Nephron progenitor cell (in vitro differentiated cells): ENCODE measurements at regions not wholly inside any gene's neighbourhood (a gene's known extent, or its start where the extent isn't known, plus 50 kb on each side); places are given as distances from the start of the nearest gene placed in this dataset.
A peak's percentile ranks its signal among the peaks of the same experiment; 100 is the strongest.

ENCODE experiments used
- DNase-seq: peaks from one replicate; pipeline ENCODE4 v3.0.0; 2021
- H3K27ac Mint-ChIP-seq: 2 replicates; pipeline ENCODE4 v1.8.0; 2021; ENCODE audit warnings: mild to moderate bottlenecking, moderate library complexity, mixed read lengths
- H3K27me3 Mint-ChIP-seq: 2 replicates; pipeline ENCODE4 v1.8.0; 2021; ENCODE audit warnings: mild to moderate bottlenecking, low read depth, mixed read lengths; ENCODE audit not compliant: poor library complexity
- H3K36me3 Mint-ChIP-seq: 2 replicates; pipeline ENCODE4 v1.8.0; 2021; ENCODE audit warnings: low read depth, mixed read lengths
- H3K4me1 Mint-ChIP-seq: 2 replicates; pipeline ENCODE4 v1.8.0; 2021; ENCODE audit warnings: mixed read lengths
- H3K4me3 Mint-ChIP-seq: 2 replicates; pipeline ENCODE4 v1.8.0; 2021; ENCODE audit warnings: mild to moderate bottlenecking, moderate library complexity, mixed read lengths
- H3K9me3 Mint-ChIP-seq: 2 replicates; pipeline ENCODE4 v1.8.0; 2021; ENCODE audit warnings: mild to moderate bottlenecking, moderate library complexity, mixed read lengths
- TF ChIP-seq, protein P1 (sequence below): fragments of 200-600 bp; sonication (generic); IDR thresholded peaks from 2 replicates; pipeline ENCODE4 v1.5.0; 2021; ENCODE audit warnings: antibody characterized with exemption

DNA sequence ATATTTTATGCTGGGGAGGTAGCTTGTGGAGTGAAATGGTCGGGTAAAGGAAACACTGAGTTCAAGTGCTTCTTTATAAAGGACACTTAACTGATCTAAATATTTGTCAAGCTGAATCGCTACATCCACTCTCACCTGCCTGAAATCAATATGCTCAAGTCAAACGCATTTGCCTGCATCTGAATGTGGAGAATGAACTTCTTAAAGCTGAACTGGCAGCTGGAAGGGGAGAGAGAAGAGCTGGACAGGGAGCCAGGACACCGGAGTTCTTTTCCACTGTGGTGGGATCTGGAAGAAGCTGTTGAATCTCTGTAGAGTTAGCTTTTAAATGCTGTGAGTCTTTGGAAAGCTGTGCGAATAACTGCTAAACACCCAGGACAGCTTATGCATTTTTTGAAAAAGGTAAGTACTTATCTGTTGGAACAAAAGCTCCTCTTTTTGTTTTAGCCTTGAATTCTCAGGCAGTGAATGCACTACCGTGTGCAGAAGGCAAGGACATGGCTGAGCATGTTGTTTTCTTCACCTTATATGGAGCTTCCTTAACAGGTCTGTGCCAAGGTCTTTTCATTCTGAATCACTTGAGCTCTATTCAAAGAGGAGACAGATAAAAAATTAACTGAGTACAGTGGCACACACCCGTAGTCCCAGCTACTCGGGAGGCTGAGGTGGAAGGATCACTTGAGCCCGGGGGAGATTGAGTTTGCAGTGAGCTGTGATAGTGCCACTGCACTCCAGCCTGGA, 74.2 kb upstream of the KLF7 start:
- H3K27me3 Mint-ChIP-seq: peaks cover 3% of the 10 kb centered on the region
- H3K9me3 Mint-ChIP-seq: no peaks in the 10 kb centered on the region
- no peak overlapping the region for H3K4me3 Mint-ChIP-seq
- DNase-seq: no peak
- TF ChIP-seq, protein P1, sequence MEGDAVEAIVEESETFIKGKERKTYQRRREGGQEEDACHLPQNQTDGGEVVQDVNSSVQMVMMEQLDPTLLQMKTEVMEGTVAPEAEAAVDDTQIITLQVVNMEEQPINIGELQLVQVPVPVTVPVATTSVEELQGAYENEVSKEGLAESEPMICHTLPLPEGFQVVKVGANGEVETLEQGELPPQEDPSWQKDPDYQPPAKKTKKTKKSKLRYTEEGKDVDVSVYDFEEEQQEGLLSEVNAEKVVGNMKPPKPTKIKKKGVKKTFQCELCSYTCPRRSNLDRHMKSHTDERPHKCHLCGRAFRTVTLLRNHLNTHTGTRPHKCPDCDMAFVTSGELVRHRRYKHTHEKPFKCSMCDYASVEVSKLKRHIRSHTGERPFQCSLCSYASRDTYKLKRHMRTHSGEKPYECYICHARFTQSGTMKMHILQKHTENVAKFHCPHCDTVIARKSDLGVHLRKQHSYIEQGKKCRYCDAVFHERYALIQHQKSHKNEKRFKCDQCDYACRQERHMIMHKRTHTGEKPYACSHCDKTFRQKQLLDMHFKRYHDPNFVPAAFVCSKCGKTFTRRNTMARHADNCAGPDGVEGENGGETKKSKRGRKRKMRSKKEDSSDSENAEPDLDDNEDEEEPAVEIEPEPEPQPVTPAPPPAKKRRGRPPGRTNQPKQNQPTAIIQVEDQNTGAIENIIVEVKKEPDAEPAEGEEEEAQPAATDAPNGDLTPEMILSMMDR: no peak
- no peaks in the 10 kb centered on the region for H3K36me3 Mint-ChIP-seq
- peaks cover 15% of the 10 kb centered on the region for H3K4me1 Mint-ChIP-seq
- H3K27ac Mint-ChIP-seq: peak overlapping the region; percentile 72

DNA sequence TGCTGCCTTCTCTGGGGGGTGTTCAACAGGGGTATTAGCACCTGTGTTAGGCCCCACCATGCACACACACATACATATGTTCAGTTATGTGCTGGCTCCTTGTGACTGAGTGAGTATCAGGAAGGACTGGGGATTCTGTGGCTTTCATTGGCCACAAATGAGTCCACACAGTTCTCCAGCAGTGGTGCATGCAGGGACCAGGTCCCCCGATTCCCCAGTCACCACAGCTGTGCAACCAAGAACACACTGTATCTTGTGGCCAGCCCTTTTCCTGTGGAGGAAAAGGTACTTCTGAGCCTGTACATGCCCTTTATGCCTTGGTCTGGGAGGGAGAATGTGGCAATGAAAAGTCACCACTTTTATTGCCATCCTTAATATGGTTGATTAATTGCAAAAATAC, 74.9 kb upstream of the KLF7 start:
- Mint-ChIP-seq H3K27me3 (peaks cover 3% of the 10 kb centered on the region), H3K9me3 (no peaks in the 10 kb centered on the region), H3K27ac (no peak overlapping the region), H3K4me3 (no peak overlapping the region), H3K36me3 (no peaks in the 10 kb centered on the region), H3K4me1 (peaks cover 22% of the 10 kb centered on the region)
- DNase-seq: no peak
- TF ChIP-seq, protein P1: no peak

DNA sequence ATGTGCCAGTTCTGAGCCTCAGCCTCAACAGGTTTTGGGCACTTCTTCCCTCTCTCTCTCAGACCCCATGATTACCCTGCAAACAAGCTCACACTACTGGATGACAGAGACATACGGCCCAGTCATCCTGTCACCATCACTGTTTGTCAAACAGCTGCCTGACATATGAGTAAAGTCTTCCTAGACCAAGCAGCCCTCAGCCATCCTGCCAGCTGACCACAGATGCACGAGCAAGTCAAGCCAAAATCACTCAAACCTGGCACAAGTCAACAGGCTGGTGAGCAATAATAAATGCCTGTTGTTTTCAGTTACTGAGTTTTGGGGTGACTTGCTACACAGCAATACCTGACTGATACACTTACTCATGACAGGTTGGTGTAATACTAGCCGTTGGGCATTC, 75.5 kb upstream of the KLF7 start:
- H3K4me1 Mint-ChIP-seq: peaks cover 26% of the 10 kb centered on the region
- H3K4me3 Mint-ChIP-seq: no peak overlapping the region
- H3K36me3 Mint-ChIP-seq: no peaks in the 10 kb centered on the region
- TF ChIP-seq, protein P1: no peak
- peaks cover 3% of the 10 kb centered on the region for H3K27me3 Mint-ChIP-seq
- H3K27ac Mint-ChIP-seq: no peak overlapping the region
- no peak for DNase-seq
- no peaks in the 10 kb centered on the region for H3K9me3 Mint-ChIP-seq

DNA sequence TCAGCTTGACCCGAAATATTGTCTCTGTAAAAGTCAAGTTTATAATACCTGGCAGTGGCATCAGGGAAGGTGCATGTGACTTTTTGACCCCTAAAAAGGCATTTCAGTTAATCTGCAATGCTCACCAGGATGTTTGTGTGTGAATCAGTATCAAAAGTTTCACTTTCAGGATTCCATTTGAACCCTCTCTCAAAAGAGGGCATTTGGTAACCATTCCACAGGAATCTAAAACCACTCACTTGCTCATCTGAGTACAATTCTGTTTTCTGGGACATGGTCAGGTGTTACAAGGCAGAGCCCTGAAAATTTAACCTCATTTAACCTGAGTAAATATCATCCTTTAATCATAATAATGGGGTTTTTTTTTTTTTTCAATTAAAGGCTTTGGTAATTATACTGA, 77.9 kb upstream of the KLF7 start:
- Mint-ChIP-seq H3K27me3 (peaks cover 3% of the 10 kb centered on the region), H3K36me3 (no peaks in the 10 kb centered on the region), H3K9me3 (no peaks in the 10 kb centered on the region), H3K4me1 (peaks cover 26% of the 10 kb centered on the region), H3K4me3 (no peak overlapping the region), H3K27ac (no peak overlapping the region)
- TF ChIP-seq, protein P1: no peak
- DNase-seq: no peak

DNA sequence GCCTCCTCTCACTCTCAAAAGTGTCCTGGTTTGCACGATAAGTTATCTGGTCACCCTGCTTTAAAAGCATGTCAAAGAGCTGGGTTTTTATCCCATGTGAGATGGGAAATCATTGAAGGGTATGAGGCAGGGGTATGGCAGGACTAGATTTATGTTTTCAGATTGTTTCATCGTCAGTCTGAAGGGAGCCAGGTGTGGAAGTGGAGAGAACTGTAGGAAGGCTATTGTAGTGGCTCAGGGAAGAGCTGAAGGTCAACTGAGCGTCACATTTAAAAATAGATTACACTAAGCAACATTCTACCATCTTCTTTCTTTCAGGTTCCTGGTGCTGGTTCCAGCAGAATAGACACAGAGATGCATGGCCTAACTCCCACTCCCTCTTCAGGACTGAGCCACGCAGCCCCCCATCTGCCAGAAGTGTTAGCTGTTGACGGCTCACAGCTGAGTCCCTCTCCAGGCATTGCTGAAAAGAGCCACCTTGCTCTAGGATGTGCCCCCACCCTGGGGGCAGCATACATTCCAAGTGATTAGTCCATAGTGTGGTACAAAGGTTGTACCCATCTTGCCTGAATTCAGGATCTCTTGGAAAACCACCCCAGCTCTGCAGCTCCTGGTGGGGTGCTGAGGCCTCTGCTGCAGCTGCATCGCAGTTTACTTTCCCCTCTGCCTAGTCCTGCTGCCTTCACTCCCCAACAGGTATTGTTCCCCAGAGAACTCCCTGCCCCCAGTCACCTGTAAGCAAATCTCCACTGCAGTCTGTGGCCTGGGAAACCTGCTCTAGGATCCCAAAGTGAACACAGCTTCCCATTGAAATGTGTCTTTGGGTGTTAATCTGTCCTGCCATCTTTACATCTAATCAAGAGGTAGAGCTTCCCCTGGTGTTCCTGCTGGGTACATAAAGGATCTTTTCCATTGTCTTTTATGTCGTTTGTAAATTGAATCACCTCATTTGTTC, 79.5 kb upstream of the KLF7 start:
- Mint-ChIP-seq H3K9me3 (no peaks in the 10 kb centered on the region), H3K36me3 (no peaks in the 10 kb centered on the region), H3K27me3 (peaks cover 3% of the 10 kb centered on the region), H3K4me1 (peaks cover 16% of the 10 kb centered on the region), H3K4me3 (no peak overlapping the region), H3K27ac (no peak overlapping the region)
- no peak for DNase-seq
- TF ChIP-seq, protein P1: no peak
